ENCODE measurements at regions not wholly inside any gene's neighbourhood (a gene's known extent, or its start where the extent isn't known, plus 50 kb on each side); places are given as distances from the start of the nearest gene placed in this dataset.
"Not testable (repeated sequence)": the region's sequence is repeated elsewhere in the genome, so short reads cannot be mapped to it uniquely, and the experiment has no call there.

GRCh38 chr2:147425437-147426029 lies 419.3 kb upstream of the ACVR2A start:
- no peak for DNase-seq (ENCODE audit: low read depth in 2 of 3, low spot score in 2 of 3)

DNA sequence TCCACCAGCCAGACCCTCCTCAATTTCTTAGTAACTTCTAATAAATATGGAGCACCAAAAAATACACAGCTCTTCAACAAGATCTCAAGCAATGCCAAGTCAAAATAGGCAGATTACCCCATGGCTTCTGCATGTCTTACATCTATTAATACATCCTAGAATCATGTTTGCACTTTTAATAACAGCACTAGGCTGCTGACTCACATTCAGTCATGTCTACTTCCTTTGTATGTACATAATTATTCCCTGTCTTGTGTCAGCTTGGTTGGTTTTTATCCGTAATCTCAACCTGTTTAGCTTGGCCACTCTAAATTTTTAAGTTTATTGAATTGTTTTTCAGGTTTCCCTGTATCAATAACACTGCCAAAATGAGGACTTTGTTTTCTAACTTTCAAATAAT lies 420.1 kb upstream of the ACVR2A start:
- no peak for DNase-seq (ENCODE audit: low read depth in 2 of 3, low spot score in 2 of 3)

GRCh38 chr2:147420947-147421675 lies 423.7 kb upstream of the ACVR2A start:
- no peak for DNase-seq (ENCODE audit: low read depth in 2 of 3, low spot score in 2 of 3)

GRCh38 chr2:147420517-147420916 lies 424.3 kb upstream of the ACVR2A start:
- no peak for DNase-seq (ENCODE audit: low read depth in 2 of 3, low spot score in 2 of 3)

DNA sequence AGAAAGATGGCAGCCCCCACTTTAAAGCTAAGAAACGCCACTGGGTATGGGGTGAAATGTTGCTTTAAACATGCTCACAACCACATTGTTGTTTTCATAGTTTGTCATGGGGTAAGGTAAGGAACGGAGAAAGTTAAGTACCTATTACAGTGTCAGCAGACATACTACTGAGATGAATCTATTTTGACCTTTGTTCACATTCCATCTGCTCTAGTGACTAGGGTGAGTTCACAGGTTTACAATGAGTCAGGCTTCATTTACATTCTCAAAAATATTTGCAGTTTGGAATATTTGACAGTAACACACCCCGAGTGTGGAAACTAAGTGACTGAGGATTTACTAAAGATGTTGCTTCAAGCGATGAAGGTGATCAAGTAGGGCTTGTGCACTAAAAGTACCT lies 428.7 kb upstream of the ACVR2A start:
- no peak for DNase-seq (ENCODE audit: low read depth in 2 of 3, low spot score in 2 of 3)

GRCh38 chr2:147414656-147415055 lies 430.2 kb upstream of the ACVR2A start:
- DNase-seq (ENCODE audit: low read depth in 2 of 3, low spot score in 2 of 3), result not testable (repeated sequence)

GRCh38 chr2:147408357-147408756 lies 436.5 kb upstream of the ACVR2A start:
- no peak for DNase-seq (ENCODE audit: low read depth in 2 of 3, low spot score in 2 of 3)

DNA sequence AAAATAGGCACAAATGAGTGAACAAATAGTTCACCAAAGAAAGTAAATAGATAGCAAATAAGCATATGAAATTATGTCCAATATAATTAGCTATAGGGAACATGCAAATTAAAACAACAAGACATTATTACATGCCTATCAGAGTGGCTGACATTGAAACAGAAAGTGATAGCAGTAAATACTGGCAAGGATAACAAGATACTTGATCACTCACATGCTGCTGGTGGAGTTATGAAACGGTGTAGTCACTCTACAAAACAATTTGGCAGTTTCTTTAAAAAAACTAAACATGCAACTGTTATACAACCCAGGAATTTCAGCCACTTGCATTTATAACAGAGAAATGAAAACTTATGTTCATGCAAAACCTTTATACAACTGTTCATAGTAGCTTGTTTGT lies 439.2 kb upstream of the ACVR2A start:
- no peak for DNase-seq (ENCODE audit: low read depth in 2 of 3, low spot score in 2 of 3)

GRCh38 chr2:147398996-147399395 lies 445.8 kb upstream of the ACVR2A start:
- DNase-seq (ENCODE audit: low read depth in 2 of 3, low spot score in 2 of 3), result no peak

DNA sequence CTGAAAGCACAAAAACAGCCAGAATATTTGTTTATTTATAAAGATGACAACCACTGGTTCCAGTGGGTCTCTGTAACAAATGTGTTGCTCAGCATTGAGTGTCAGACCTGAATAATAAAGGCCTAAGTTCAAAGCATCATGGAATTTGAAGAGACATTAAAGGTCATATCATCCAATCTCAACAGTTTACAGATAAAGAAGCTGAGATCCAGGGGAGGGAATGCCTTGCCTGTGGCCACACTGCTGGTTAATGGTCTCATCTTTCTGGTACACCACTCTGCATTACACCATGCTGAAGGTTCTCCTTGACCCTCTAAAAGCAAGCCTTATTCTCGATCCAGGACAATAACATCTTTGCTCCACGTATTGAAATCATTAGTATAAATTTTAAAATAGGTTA lies 446.5 kb upstream of the ACVR2A start:
- DNase-seq (ENCODE audit: low read depth in 2 of 3, low spot score in 2 of 3), result no peak

DNA sequence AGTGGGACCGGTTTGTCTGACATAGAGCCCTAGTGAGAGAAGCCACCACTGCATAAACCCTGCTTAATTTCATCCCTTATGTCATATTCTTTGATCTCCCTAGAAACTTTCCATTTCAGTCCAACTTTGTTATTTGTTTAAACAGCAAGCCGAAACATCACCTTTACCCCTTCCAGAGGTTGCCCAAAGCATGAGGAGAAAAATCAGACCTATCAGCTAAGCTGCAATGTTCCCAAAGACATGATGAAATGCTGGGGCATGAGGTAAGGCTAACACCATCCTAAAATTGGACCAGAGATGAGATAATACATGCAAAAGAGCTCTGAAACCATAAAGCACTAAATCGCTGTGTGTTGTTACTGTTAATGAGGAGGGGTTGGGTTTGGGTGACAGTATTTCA lies 447.9 kb upstream of the ACVR2A start:
- DNase-seq (ENCODE audit: low read depth in 2 of 3, low spot score in 2 of 3), result no peak

GRCh38 chr2:147394179-147394790 lies 450.5 kb upstream of the ACVR2A start:
- DNase-seq (ENCODE audit: low read depth in 2 of 3, low spot score in 2 of 3), result no peak

DNA sequence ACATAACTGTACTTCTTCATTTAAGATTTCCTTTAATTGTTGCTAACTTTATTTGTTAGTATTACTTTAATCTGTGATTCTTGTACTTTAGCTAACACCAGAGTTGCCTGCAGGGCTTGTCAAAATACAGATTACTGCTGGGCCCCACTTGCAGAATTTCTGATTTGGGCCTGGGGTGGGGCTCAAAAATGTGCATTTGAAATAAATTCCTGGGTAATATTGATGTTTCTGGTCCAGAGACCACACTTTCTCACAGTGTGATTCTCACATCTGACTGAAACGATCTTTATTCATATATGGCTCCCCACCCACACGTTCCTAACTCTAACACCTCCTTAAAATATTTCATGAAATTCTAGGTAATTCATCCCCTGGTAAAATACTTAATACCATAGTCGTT lies 452.6 kb upstream of the ACVR2A start:
- no peak for DNase-seq (ENCODE audit: low read depth in 2 of 3, low spot score in 2 of 3)

- no peak for DNase-seq (ENCODE audit: low read depth in 2 of 3, low spot score in 2 of 3)
Measured at GRCh38 chr2:147390475-147390874, 454.4 kb upstream of the ACVR2A start.

GRCh38 chr2:147389218-147389617 lies 455.6 kb upstream of the ACVR2A start:
- DNase-seq (ENCODE audit: low read depth in 2 of 3, low spot score in 2 of 3), result no peak

GRCh38 chr2:147388217-147388616 lies 456.6 kb upstream of the ACVR2A start:
- DNase-seq (ENCODE audit: low read depth in 2 of 3, low spot score in 2 of 3), result no peak

DNA sequence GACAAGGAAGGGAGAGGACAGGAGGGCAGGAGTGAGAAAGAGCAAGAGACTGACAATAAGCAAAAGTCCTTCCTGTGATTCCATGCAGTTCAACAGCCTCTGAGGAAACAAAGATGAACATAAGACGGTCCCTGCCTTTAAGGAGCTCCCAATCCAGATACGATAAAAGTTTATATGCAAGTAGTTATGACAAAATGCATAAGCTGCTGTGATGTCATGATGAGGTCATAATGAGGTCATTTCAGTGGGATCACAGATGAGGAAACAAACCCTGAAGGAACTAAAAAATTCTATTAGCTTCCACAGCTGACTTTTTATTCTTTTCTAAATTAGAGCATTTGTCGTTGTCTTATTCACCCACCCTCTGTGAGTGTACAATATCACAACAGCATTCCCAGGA lies 458.5 kb upstream of the ACVR2A start:
- DNase-seq (ENCODE audit: low read depth in 2 of 3, low spot score in 2 of 3), result no peak

DNA sequence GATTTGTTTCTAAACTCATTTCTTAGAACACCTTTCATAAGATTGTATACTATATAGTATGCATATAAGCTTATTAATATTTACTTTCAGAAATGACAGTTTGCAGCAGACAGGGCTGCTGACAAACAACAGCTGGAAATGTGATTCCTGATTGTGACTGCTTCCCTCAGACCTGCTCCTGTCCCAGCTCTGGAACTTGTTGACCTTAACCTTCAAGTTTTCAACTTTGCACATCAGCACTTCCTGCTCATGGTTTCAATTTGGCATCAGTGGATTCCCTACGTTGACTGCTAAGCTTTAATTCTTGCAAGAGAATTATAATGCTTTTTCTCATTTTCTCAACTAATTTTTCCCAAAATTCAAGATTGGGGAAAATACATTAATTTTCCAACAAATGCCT lies 459.2 kb upstream of the ACVR2A start:
- no peak for DNase-seq (ENCODE audit: low read depth in 2 of 3, low spot score in 2 of 3)

GRCh38 chr2:147384659-147385058 lies 460.2 kb upstream of the ACVR2A start:
- no peak for DNase-seq (ENCODE audit: low read depth in 2 of 3, low spot score in 2 of 3)

GRCh38 chr2:147382322-147382948 lies 462.4 kb upstream of the ACVR2A start:
- no peak for DNase-seq (ENCODE audit: low read depth in 2 of 3, low spot score in 2 of 3)

GRCh38 chr2:147378403-147378802 lies 466.4 kb upstream of the ACVR2A start:
- no peak for DNase-seq (ENCODE audit: low read depth in 2 of 3, low spot score in 2 of 3)

GRCh38 chr2:147375073-147375472 lies 469.8 kb upstream of the ACVR2A start:
- no peak for DNase-seq (ENCODE audit: low read depth in 2 of 3, low spot score in 2 of 3)

All from activated CD8-positive, alpha-beta memory T cell treated with anti-CD3 and anti-CD28 coated beads for 48 hours (primary cell).